ENCODE measurements at regions not wholly inside any gene's neighbourhood (a gene's known extent, or its start where the extent isn't known, plus 50 kb on each side); places are given as distances from the start of the nearest gene placed in this dataset.

DNA sequence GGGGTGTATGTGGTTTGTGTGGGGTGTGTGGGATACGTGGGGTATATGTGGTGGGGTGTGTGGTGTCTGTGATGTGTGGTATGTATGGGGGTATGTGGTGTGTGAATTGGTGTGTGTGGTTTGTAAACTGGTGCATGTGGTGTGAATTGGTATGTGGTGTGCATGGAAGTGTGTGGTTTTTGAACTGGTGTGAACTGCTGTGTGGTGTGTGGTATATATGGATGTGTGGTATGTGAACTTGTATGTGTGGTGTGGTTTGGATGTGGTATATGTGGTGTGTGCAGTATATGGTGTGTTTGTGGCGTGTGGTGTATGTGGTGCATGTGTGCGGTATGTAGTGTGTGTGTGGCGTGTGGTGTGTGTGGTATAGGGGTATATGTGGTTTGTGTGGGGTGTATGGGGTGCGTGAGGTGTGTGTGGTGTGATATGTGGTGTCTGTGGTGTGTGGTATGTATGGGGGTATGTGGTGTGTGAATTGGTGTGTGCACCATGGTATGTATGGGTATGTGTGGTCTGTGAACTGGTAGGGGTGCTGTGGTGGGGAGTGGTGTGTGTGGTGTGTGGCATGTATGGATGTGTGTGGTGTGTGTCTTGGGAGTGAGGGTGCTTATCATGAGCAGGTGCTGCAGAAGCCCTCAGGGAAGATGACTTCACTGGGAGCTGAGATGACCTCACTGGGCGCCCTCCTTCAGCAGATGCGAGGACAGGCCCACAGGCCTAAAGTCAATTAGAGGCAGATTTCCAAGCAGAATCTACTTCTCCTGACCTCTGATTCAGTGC, 209.6 kb upstream of the TNP1 start:
- TF ChIP-seq, protein P1, sequence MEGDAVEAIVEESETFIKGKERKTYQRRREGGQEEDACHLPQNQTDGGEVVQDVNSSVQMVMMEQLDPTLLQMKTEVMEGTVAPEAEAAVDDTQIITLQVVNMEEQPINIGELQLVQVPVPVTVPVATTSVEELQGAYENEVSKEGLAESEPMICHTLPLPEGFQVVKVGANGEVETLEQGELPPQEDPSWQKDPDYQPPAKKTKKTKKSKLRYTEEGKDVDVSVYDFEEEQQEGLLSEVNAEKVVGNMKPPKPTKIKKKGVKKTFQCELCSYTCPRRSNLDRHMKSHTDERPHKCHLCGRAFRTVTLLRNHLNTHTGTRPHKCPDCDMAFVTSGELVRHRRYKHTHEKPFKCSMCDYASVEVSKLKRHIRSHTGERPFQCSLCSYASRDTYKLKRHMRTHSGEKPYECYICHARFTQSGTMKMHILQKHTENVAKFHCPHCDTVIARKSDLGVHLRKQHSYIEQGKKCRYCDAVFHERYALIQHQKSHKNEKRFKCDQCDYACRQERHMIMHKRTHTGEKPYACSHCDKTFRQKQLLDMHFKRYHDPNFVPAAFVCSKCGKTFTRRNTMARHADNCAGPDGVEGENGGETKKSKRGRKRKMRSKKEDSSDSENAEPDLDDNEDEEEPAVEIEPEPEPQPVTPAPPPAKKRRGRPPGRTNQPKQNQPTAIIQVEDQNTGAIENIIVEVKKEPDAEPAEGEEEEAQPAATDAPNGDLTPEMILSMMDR (IDR thresholded peaks at IDR 0.05), result no peak
- H3K4me1 ChIP-seq (ENCODE audit: control insufficient read depth in 1 of 2, insufficient read depth in 1 of 2, low read depth in 1 of 2, low read length in 1 of 2), result no peaks in the 10 kb centered on the region
- no peak overlapping the region for H3K4me3 ChIP-seq (ENCODE audit: low read depth in 1 of 2, low read length in 1 of 2)
- H3K36me3 ChIP-seq, result no peaks in the 10 kb centered on the region
- H3K27ac ChIP-seq, result no peak overlapping the region
- H3K9me3 ChIP-seq, result no peaks in the 10 kb centered on the region
- H3K27me3 ChIP-seq, result no peaks in the 10 kb centered on the region

DNA sequence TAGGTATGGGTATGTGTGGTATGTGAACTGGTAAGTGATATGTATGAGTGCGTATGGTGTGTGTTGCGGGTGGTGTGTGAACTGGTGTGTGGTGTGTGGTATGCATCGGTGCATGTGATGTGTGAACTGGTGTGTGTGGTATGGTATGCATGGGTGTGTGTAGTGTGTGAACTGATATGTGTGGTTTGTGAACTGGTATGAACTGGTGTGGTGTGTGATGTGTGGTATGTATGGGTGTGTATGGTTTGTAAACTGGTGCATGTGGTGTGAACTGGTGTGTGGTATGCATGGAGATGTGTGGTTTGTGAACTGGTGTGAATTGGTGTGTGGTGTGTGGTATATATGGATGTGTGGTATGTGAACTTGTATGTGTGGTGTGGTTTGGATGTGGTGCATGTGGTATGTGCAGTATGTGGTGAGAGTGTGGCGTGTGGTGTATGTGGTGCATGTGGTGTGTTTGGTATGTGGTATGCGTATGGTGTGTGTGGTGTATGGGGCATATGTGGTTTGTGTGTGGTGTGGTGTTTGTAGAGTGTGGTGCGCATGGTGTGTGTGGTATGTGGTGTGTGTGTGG, 208.9 kb upstream of the TNP1 start:
- TF ChIP-seq, protein P1 (IDR thresholded peaks at IDR 0.05), result no peak
- no peaks in the 10 kb centered on the region for H3K27me3 ChIP-seq
- H3K27ac ChIP-seq, result no peak overlapping the region
- no peaks in the 10 kb centered on the region for H3K4me1 ChIP-seq (ENCODE audit: control insufficient read depth in 1 of 2, insufficient read depth in 1 of 2, low read depth in 1 of 2, low read length in 1 of 2)
- H3K4me3 ChIP-seq (ENCODE audit: low read depth in 1 of 2, low read length in 1 of 2), result no peak overlapping the region
- no peaks in the 10 kb centered on the region for H3K9me3 ChIP-seq
- no peaks in the 10 kb centered on the region for H3K36me3 ChIP-seq

DNA sequence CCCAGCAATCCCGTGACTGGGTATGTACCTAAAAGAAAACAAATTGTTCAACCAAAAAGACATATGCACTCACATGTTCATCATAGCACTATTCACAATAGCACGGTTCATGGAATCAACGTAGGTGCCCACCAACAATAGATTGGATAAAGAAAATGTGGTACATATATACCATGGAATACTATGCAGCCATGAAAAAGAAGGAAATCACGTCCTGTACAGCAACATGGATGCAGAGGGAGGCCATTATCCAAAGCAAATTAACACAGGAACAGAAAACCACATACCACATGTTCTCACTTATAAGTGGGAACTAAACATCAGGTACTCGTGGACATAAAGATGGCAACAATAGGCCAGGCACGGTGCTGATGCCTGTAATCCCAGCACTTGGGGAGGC, 207.9 kb upstream of the TNP1 start:
- H3K27me3 ChIP-seq, result no peaks in the 10 kb centered on the region
- H3K4me1 ChIP-seq (ENCODE audit: control insufficient read depth in 1 of 2, insufficient read depth in 1 of 2, low read depth in 1 of 2, low read length in 1 of 2), result no peaks in the 10 kb centered on the region
- no peak overlapping the region for H3K27ac ChIP-seq

DNA sequence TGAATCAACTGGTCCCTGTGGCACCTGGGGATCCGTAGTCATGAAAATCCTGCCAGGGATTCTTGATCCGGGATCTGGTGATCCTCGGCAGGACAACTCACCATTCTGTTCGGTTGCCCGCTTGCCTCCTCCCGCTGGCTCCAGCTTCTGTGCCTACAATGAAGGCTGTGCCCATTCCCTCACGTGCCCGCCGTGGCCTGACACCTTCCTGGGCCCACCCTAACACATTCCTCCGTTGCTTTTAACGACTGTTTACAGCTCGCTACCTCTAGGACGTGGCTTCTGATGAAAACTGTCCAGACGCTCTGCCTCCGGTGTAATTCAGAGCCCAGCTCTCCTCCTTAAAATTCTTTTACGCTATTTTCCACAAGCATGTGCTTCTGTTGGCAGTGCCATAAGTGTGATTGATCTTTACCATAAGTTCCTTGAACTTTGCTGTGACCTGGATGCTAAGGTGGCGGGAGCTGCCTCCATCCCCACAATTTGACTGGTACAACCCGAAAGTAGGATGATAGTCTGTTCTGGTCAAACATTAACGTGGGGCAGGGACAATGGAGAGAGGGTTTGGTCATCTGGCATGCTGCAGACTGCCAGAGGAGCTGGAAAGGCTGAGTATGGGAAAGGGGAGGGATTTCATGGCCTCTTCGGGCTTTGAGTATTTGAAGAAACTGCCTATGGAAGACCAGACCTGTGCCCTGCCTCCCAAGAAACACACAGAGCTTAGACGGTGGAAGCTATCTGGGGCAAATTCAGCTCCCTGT, 206.8 kb upstream of the TNP1 start:
- Histone ChIP-seq H3K36me3 (no peaks in the 10 kb centered on the region), H3K27ac (no peak overlapping the region), H3K4me1 (ENCODE audit: control insufficient read depth in 1 of 2, insufficient read depth in 1 of 2, low read depth in 1 of 2, low read length in 1 of 2) (no peaks in the 10 kb centered on the region), H3K9me3 (no peaks in the 10 kb centered on the region), H3K27me3 (peaks cover 4% of the 10 kb centered on the region), H3K4me3 (ENCODE audit: low read depth in 1 of 2, low read length in 1 of 2) (no peak overlapping the region)
- TF ChIP-seq, protein P1 (IDR thresholded peaks at IDR 0.05), result no peak

More for the DNA sequence above, 207.9 kb upstream of the TNP1 start:
- Histone ChIP-seq H3K4me3 (ENCODE audit: low read depth in 1 of 2, low read length in 1 of 2) (no peak overlapping the region), H3K9me3 (no peaks in the 10 kb centered on the region), H3K36me3 (no peaks in the 10 kb centered on the region)
- TF ChIP-seq, protein P1 (IDR thresholded peaks at IDR 0.05), result no peak

DNA sequence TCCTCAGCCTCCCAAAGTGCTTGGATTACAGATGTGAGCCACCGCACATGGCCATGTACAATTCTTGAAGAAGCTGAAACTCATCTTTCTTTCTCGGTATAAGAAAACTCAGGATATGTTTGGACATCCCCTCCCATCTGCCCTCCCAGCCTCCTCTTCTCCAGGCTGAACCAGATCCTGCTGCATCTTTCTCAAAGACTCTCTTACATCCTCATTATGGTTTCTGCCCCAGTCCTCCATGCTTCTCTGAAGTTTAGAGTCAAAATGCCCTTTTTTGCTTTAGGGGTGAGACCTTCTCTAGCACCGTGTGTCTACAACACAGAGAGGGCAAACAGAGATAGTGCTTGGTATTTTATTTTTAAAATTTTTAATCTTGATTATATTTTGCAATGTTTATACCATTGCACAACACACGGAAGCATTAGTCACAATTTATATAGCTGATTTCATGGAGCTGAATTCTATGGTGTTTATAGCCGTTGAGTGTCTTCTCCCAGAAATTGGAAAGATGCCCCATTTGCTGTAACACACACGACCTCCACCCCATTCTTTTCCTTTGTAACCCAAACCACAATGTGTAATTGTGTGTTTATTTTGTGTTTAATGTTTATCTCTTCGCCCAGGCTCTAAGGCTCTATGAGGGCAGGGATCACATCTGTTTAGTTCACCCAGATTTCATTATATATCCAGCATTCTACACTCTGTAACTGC, 206.0 kb upstream of the TNP1 start:
- H3K9me3 ChIP-seq, result no peaks in the 10 kb centered on the region
- no peaks in the 10 kb centered on the region for H3K4me1 ChIP-seq (ENCODE audit: control insufficient read depth in 1 of 2, insufficient read depth in 1 of 2, low read depth in 1 of 2, low read length in 1 of 2)
- no peaks in the 10 kb centered on the region for H3K36me3 ChIP-seq
- TF ChIP-seq, protein P1 (IDR thresholded peaks at IDR 0.05), result no peak
- H3K27me3 ChIP-seq, result peaks cover 4% of the 10 kb centered on the region
- H3K4me3 ChIP-seq (ENCODE audit: low read depth in 1 of 2, low read length in 1 of 2), result no peak overlapping the region
- H3K27ac ChIP-seq, result no peak overlapping the region

Data from neutrophil (primary cell).